Right lobe of liver (tissue), 4 donors: ENCODE measurements at regions not wholly inside any gene's neighbourhood (a gene's known extent, or its start where the extent isn't known, plus 50 kb on each side); places are given as distances from the start of the nearest gene placed in this dataset.

Source experiments
- CTCF ChIP-seq, 4 donors: fragments of 200-600 bp in 3 of 4; fragments of 450-650 bp in 1 of 4; IDR thresholded peaks; one replicate each; pipeline versions ENCODE4 v1.5.1 to v1.8.0; 2016 to 2022; ENCODE audit warnings: antibody characterized with exemption in 4 of 4, mild to moderate bottlenecking in 2 of 4
- POLR2A ChIP-seq: fragments of 450-650 bp; IDR thresholded peaks from one replicate; pipeline ENCODE4 v1.6.1; 2017; ENCODE audit warnings: antibody characterized with exemption, mild to moderate bottlenecking
- donor health status: DM: no; HTN: no; CAD: no.
- donor health status: DM: no; HTN: no; CAD: no.
- donor health status: DM: no; HTN: yes; CAD: no.

GRCh38 chr4:71148545-71148944, 155.1 kb downstream of the DCK start:
- no peak for TF ChIP-seq POLR2A
- TF ChIP-seq CTCF (IDR thresholded peaks at IDR 0.05) = no peak
